ENCODE measurements at regions not wholly inside any gene's neighbourhood (a gene's known extent, or its start where the extent isn't known, plus 50 kb on each side); places are given as distances from the start of the nearest gene placed in this dataset.

DNA sequence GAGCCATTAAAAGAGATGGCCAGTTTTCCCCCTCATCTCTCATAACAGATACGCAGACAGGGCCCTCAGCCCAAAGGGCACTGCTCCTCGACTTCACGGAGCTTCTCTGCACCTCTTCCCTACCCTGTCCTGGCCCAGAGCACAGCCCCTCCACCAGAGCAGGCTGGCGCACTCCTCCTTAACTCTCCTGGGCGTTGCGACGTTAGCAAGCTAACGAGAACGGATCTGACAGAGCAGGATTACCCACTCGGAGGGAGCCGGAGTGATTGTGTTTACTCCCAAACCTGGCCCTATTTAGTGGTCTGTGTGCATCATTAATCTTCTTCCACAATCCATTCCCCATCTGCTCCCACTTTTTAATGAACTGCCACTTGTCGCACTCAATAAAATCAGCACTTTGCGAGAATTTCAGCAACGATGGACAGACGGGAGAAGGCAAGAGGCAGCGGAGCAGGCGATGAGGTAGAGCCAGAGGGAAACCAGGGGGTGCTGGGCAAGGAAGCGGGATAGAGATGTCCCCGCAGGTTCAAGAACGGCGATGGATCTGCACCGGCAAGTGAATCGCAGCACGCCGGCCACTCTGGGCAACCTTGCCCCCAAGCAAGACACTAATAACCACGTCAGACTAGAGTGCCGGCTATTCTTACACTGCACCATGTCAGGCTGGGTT is 159.4 kb downstream of the BUD13 start:
- WGBS (ENCODE audit: low lambda C conversion rate) = 55% methylated on average over 17 of the region's 27 CpGs
- H3K36me3 ChIP-seq (replicated peaks in 1 of 2; ENCODE audit: control insufficient read depth in 1 of 2, insufficient read depth in 2 of 2, low read length in 1 of 2) = no peaks in the 10 kb centered on the region
- H2AFZ ChIP-seq (ENCODE audit: low read depth) = no peak overlapping the region
- TF ChIP-seq JUND (IDR thresholded peaks at IDR 0.05) (no peak), ELF1 (IDR thresholded peaks at IDR 0.05) (no peak), EP300 (IDR thresholded peaks at IDR 0.05; ENCODE audit: borderline replicate concordance in 1 of 2, low read depth in 1 of 2, low read length in 1 of 2) (no peak), SMC3 (IDR thresholded peaks at IDR 0.05; ENCODE audit: low read depth, low read length) (no peak), TCF12 (IDR thresholded peaks at IDR 0.05) (no peak), POLR2AphosphoS5 (IDR thresholded peaks at IDR 0.05; ENCODE audit: low read depth, low read length) (no peak), NRF1 (IDR thresholded peaks at IDR 0.05; ENCODE audit: low read depth, low read length) (no peak), MXI1 (IDR thresholded peaks at IDR 0.05; ENCODE audit: low read depth, low read length) (no peak), TAF1 (IDR thresholded peaks at IDR 0.05; ENCODE audit: borderline replicate concordance, low read depth, low read length) (no peak), GATA2 (CRISPR knock-in tag; IDR thresholded peaks at IDR 0.05) (no peak), FOXJ3 (CRISPR knock-in tag; IDR thresholded peaks at IDR 0.05) (no peak), TEAD4 (IDR thresholded peaks at IDR 0.05; ENCODE audit: borderline replicate concordance, insufficient read depth) (no peak), RCOR1 (IDR thresholded peaks at IDR 0.05; ENCODE audit: low read length) (no peak), EZH2phosphoT487 (IDR thresholded peaks at IDR 0.05; ENCODE audit: borderline replicate concordance, low read depth) (no peak), YY1 (IDR thresholded peaks at IDR 0.05; ENCODE audit: low read depth) (no peak)
- TF ChIP-seq, protein P1, sequence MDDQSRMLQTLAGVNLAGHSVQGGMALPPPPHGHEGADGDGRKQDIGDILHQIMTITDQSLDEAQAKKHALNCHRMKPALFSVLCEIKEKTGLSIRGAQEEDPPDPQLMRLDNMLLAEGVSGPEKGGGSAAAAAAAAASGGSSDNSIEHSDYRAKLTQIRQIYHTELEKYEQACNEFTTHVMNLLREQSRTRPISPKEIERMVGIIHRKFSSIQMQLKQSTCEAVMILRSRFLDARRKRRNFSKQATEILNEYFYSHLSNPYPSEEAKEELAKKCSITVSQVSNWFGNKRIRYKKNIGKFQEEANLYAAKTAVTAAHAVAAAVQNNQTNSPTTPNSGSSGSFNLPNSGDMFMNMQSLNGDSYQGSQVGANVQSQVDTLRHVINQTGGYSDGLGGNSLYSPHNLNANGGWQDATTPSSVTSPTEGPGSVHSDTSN (IDR thresholded peaks at IDR 0.05) = no peak
- TF ChIP-seq, protein P2, sequence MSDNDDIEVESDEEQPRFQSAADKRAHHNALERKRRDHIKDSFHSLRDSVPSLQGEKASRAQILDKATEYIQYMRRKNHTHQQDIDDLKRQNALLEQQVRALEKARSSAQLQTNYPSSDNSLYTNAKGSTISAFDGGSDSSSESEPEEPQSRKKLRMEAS (IDR thresholded peaks at IDR 0.05; ENCODE audit: low read depth) = no peak
- TF ChIP-seq, protein P3, sequence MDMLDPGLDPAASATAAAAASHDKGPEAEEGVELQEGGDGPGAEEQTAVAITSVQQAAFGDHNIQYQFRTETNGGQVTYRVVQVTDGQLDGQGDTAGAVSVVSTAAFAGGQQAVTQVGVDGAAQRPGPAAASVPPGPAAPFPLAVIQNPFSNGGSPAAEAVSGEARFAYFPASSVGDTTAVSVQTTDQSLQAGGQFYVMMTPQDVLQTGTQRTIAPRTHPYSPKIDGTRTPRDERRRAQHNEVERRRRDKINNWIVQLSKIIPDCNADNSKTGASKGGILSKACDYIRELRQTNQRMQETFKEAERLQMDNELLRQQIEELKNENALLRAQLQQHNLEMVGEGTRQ (IDR thresholded peaks at IDR 0.05; ENCODE audit: borderline replicate concordance, low read depth, low read length) = no peak
- TF ChIP-seq, protein P4, sequence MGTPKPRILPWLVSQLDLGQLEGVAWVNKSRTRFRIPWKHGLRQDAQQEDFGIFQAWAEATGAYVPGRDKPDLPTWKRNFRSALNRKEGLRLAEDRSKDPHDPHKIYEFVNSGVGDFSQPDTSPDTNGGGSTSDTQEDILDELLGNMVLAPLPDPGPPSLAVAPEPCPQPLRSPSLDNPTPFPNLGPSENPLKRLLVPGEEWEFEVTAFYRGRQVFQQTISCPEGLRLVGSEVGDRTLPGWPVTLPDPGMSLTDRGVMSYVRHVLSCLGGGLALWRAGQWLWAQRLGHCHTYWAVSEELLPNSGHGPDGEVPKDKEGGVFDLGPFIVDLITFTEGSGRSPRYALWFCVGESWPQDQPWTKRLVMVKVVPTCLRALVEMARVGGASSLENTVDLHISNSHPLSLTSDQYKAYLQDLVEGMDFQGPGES (IDR thresholded peaks at IDR 0.05; ENCODE audit: low read depth, low read length) = no peak
- no peaks in the 10 kb centered on the region for H3K79me2 ChIP-seq (ENCODE audit: insufficient read depth)
- no peak overlapping the region for H3K4me3 ChIP-seq (ENCODE audit: low read depth in 2 of 2, low read length in 1 of 2)
- POLR2A ChIA-PET = no interaction called here
- H4K20me1 ChIP-seq (ENCODE audit: insufficient read depth) = no peaks in the 10 kb centered on the region
- no peaks in the 10 kb centered on the region for H3K9me3 ChIP-seq
- no peaks in the 10 kb centered on the region for H3K9me2 ChIP-seq
- no peak overlapping the region for H3K9ac ChIP-seq
- H3K27me3 ChIP-seq (ENCODE audit: insufficient read depth) = no peaks in the 10 kb centered on the region; the same call in none of the 2 replicates
- no peaks in the 10 kb centered on the region; a peak in 1 of 4 replicates for H3K4me1 ChIP-seq (ENCODE audit: control insufficient read depth in 1 of 2, insufficient read depth in 2 of 2, low read depth in 1 of 2, low read length in 1 of 2)
- no peaks in the 10 kb centered on the region for H3F3A ChIP-seq (replicated peaks; ENCODE audit: insufficient read depth)
- DNase-seq = no peak
- H3K27ac ChIP-seq (ENCODE audit: low read depth in 2 of 2, low read length in 1 of 2) = no peak overlapping the region
- H3K4me2 ChIP-seq = no peak overlapping the region
- CTCF ChIA-PET = no interaction called here

Data from SK-N-SH (cell line).